ENCODE measurements at regions not wholly inside any gene's neighbourhood (a gene's known extent, or its start where the extent isn't known, plus 50 kb on each side); places are given as distances from the start of the nearest gene placed in this dataset.

- H3K27me3 ChIP-seq (ENCODE audit: insufficient read depth, low read depth, severe bottlenecking), result no peaks in the 10 kb centered on the region
- no peak for DNase-seq
- TF ChIP-seq CTCF (IDR thresholded peaks at IDR 0.05; ENCODE audit: low read depth, low read length), result no peak
- H3K9me3 ChIP-seq (ENCODE audit: severe bottlenecking), result no peaks in the 10 kb centered on the region
- H3K27ac ChIP-seq, result no peak overlapping the region
- no peaks in the 10 kb centered on the region for H3K36me3 ChIP-seq
- H3K4me3 ChIP-seq (ENCODE audit: low read depth, low read length), result no peak overlapping the region
Observed at GRCh38 chr12:115623764-115624334, 653.6 kb downstream of the MED13L start.

DNA sequence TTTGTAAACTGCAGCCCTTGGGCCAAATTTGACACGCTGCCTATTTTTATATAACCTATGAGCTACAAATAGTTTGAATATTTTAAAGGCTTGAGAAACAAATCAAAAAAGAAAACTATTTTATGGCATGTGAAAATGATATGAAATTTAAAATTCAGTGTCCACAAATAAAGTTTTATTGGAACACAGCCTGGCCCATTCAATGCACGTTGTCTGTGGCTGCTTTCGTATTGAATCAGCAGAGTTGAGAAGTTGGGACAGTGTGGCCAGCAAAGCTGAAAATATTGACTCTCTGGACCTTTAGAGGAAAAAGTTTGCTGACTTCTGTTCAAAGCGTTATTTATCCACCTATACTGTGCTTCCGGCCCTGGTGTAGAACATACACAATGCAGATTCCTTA, 654.2 kb downstream of the MED13L start:
- H3K27ac ChIP-seq, result no peak overlapping the region
- no peak overlapping the region for H3K4me3 ChIP-seq (ENCODE audit: low read depth, low read length)
- no peak for TF ChIP-seq CTCF (IDR thresholded peaks at IDR 0.05; ENCODE audit: low read depth, low read length)
- H3K9me3 ChIP-seq (ENCODE audit: severe bottlenecking), result no peaks in the 10 kb centered on the region
- H3K36me3 ChIP-seq, result no peaks in the 10 kb centered on the region
- no peaks in the 10 kb centered on the region for H3K27me3 ChIP-seq (ENCODE audit: insufficient read depth, low read depth, severe bottlenecking)
- no peak for DNase-seq

DNA sequence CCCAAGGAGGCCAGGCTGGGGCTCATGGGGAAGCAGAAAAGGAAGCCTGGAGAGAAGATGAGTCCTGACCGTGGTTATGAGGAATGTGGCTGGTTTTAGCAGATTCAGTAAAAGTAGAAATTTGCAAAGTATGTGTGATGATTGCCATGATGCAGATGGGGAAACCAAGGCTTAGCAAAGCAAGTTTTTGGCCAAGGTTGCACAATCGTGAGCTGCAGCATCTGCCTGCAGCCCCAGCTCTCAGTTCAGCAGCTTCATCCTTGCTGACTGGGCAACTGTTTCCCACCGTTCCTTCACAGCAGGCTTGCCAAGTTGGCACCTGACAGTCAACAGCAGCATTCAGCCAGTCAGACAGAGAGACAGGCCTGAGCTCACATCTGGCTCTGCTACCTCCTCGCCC, 656.7 kb downstream of the MED13L start:
- Histone ChIP-seq H3K4me3 (ENCODE audit: low read depth, low read length) (no peak overlapping the region), H3K9me3 (ENCODE audit: severe bottlenecking) (peaks cover 2% of the 10 kb centered on the region), H3K36me3 (no peaks in the 10 kb centered on the region), H3K27ac (no peak overlapping the region), H3K27me3 (ENCODE audit: insufficient read depth, low read depth, severe bottlenecking) (no peaks in the 10 kb centered on the region)
- TF ChIP-seq CTCF (IDR thresholded peaks at IDR 0.05; ENCODE audit: low read depth, low read length), result no peak
- DNase-seq, result no peak

DNA sequence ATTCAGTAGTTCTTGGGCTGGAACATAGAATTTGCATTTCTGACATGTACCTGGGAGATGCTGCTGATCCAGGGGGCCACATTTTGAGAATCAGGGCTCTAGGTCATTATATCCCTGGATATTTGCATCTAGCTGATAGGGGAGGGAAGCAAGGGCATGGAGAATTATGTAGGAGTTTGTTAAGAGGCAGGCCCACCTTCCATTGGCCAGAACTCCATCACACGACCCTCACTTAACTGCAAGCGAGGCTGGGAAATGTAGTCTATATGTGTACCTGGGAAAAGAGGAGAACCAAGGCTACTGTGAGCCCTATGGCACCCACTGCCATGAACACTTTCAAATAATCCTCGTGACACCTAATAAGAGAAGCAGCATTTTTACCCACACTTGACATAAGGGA, 657.6 kb downstream of the MED13L start:
- Histone ChIP-seq H3K36me3 (no peaks in the 10 kb centered on the region), H3K4me3 (ENCODE audit: low read depth, low read length) (no peak overlapping the region), H3K27me3 (ENCODE audit: insufficient read depth, low read depth, severe bottlenecking) (no peaks in the 10 kb centered on the region), H3K27ac (no peak overlapping the region), H3K9me3 (ENCODE audit: severe bottlenecking) (peaks cover 2% of the 10 kb centered on the region)
- TF ChIP-seq CTCF (IDR thresholded peaks at IDR 0.05; ENCODE audit: low read depth, low read length), result no peak
- no peak for DNase-seq

- no peak overlapping the region for H3K27ac ChIP-seq
- peaks cover 2% of the 10 kb centered on the region for H3K9me3 ChIP-seq (ENCODE audit: severe bottlenecking)
- H3K27me3 ChIP-seq (ENCODE audit: insufficient read depth, low read depth, severe bottlenecking), result peaks cover 2% of the 10 kb centered on the region
- no peak for TF ChIP-seq CTCF (IDR thresholded peaks at IDR 0.05; ENCODE audit: low read depth, low read length)
- no peak overlapping the region for H3K4me3 ChIP-seq (ENCODE audit: low read depth, low read length)
- no peaks in the 10 kb centered on the region for H3K36me3 ChIP-seq
- no peak for DNase-seq
Observed at GRCh38 chr12:115619061-115619460, 658.4 kb downstream of the MED13L start.

DNA sequence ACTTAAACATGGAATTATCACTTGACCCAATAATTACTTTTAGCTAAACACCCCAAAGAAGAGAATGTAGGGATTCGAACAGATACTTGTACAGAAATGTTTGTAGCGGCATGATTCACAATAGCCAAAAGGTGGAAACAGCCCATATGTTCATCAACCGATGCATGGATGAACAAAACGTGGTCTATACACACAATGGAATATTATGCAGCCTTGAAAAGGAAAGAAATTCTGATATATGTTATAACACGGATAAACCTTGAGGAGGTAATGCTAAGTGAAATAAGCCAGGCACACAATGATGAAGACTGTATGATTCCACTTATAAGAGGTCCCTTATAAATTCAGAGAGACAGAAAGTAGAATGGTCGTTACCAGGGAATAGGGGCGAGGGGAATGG, 659.4 kb downstream of the MED13L start:
- DNase-seq, result no peak
- no peak for TF ChIP-seq CTCF (IDR thresholded peaks at IDR 0.05; ENCODE audit: low read depth, low read length)
- peaks cover 2% of the 10 kb centered on the region for H3K27me3 ChIP-seq (ENCODE audit: insufficient read depth, low read depth, severe bottlenecking)
- no peak overlapping the region for H3K27ac ChIP-seq
- no peaks in the 10 kb centered on the region for H3K36me3 ChIP-seq
- H3K4me3 ChIP-seq (ENCODE audit: low read depth, low read length), result no peak overlapping the region
- peaks cover 5% of the 10 kb centered on the region for H3K9me3 ChIP-seq (ENCODE audit: severe bottlenecking)

All from WERI-Rb-1 (cell line).